Stomach (tissue), 4 donors: ENCODE measurements at regions not wholly inside any gene's neighbourhood (a gene's known extent, or its start where the extent isn't known, plus 50 kb on each side); places are given as distances from the start of the nearest gene placed in this dataset.

Experiments
- CTCF ChIP-seq, 7 experiments: fragments of 450-650 bp in 4 of 7; fragments of 200-600 bp in 3 of 7; sonication (generic) in 3 of 7; IDR thresholded peaks; one replicate each; pipeline ENCODE4 v1.5.1; 2016 to 2019; ENCODE audit warnings: antibody characterized with exemption in 7 of 7, control low read depth in 2 of 7, mild to moderate bottlenecking in 1 of 7
- EP300 ChIP-seq: sonication (generic); formaldehyde crosslinking; IDR thresholded peaks from one replicate; pipeline ENCODE4 v1.6.1; 2017; ENCODE audit warnings: antibody characterized with exemption
- POLR2A ChIP-seq, 4 donors: fragments of 450-650 bp; IDR thresholded peaks; one replicate each; pipeline ENCODE4 v1.6.1; 2016; ENCODE audit warnings: antibody characterized with exemption in 4 of 4, control low read depth in 2 of 4, mild to moderate bottlenecking in 1 of 4, moderate library complexity in 1 of 4
- POLR2AphosphoS5 ChIP-seq, 3 donors: sonication (generic); formaldehyde crosslinking; IDR thresholded peaks; one replicate each; pipeline ENCODE4 v1.6.1; 2016; ENCODE audit warnings: antibody characterized with exemption in 3 of 3

DNA sequence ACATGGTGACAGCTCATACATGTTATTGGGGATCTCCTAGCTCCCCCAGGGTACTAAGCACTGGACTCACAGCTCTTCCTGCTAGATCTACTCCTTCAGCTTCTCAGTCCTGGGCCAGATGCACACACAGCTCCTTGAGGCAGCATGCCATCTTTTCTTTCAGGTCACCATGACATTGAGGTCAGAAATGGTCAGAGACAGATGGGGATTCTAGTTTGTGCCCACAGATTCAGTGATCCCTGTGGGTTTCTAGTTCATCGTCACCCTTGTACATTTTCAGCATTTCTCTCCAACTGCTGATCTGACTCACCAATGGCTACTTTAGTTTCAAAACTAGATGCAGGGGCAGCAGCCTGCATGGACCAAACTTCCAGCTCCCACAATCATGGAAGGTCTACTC, 560.7 kb upstream of the PSMD7 start:
- TF ChIP-seq POLR2AphosphoS5 (IDR thresholded peaks at IDR 0.05) = no peak
- no peak for TF ChIP-seq CTCF (IDR thresholded peaks at IDR 0.05)
- TF ChIP-seq POLR2A (IDR thresholded peaks at IDR 0.05) = no peak
- no peak for TF ChIP-seq EP300
